H9 (cell line): ENCODE measurements at regions not wholly inside any gene's neighbourhood (a gene's known extent, or its start where the extent isn't known, plus 50 kb on each side); places are given as distances from the start of the nearest gene placed in this dataset.

ENCODE experiments used
- DNase-seq: peaks from one replicate; pipeline ENCODE4 v3.0.0-alpha.2; 2017
- H2AFZ ChIP-seq: one replicate; pipeline ENCODE4 v1.6.1; 2013; ENCODE audit warnings: mild to moderate bottlenecking, low read length, control low read depth, moderate library complexity
- H2AK5ac ChIP-seq: 2 replicates; pipeline ENCODE4 v1.6.1; 2013; ENCODE audit warnings: low read length, control low read depth, mixed read lengths; ENCODE audit not compliant: insufficient read length
- H2BK120ac ChIP-seq: one replicate; pipeline ENCODE4 v1.6.1; 2013; ENCODE audit warnings: low read depth, mild to moderate bottlenecking, low read length, control low read depth, inconsistent platforms; ENCODE audit not compliant: poor library complexity, severe bottlenecking
- H2BK12ac ChIP-seq: 2 replicates; pipeline ENCODE4 v1.6.1; 2013; ENCODE audit warnings: low read length, control low read depth, mixed read lengths, low read depth; ENCODE audit not compliant: insufficient read length
- H2BK15ac ChIP-seq: 2 replicates; pipeline ENCODE4 v1.6.1; 2013; ENCODE audit warnings: low read depth, low read length, control low read depth
- H2BK20ac ChIP-seq: one replicate; pipeline ENCODE4 v1.6.1; 2013; ENCODE audit warnings: low read depth, mild to moderate bottlenecking, low read length, control low read depth, inconsistent platforms; ENCODE audit not compliant: poor library complexity, severe bottlenecking
- H2BK5ac ChIP-seq: 2 replicates; pipeline ENCODE4 v1.6.1; 2013; ENCODE audit warnings: low read length, control low read depth, mixed read lengths; ENCODE audit not compliant: insufficient read length
- H3K14ac ChIP-seq: 2 replicates; pipeline ENCODE4 v1.6.1; 2013; ENCODE audit warnings: low read length, control low read depth; ENCODE audit not compliant: insufficient read depth
- H3K18ac ChIP-seq: 2 replicates; pipeline ENCODE4 v1.6.1; 2013; ENCODE audit warnings: low read depth, mild to moderate bottlenecking, mixed read lengths, low read length, control low read depth; ENCODE audit not compliant: insufficient read length
- H3K23ac ChIP-seq: 2 replicates; pipeline ENCODE4 v1.6.1; 2013; ENCODE audit warnings: low read length, control low read depth, mixed read lengths, low read depth; ENCODE audit not compliant: insufficient read length
- H3K23me2 ChIP-seq: 2 replicates; pipeline ENCODE4 v1.6.1; 2013; ENCODE audit warnings: low read depth, mild to moderate bottlenecking, mixed read lengths, low read length, control low read depth; ENCODE audit not compliant: insufficient read length, poor library complexity, severe bottlenecking
- H3K27ac ChIP-seq: 2 replicates; pipeline ENCODE4 v1.5.1; 2013; ENCODE audit warnings: low read length, control low read depth, mixed read lengths, low read depth; ENCODE audit not compliant: insufficient read length
- H3K27me3 ChIP-seq: 2 replicates; pipeline ENCODE4 v1.6.1; 2013; ENCODE audit warnings: low read length, control low read depth, inconsistent platforms; ENCODE audit not compliant: insufficient read depth
- H3K4ac ChIP-seq: 2 replicates; pipeline ENCODE4 v1.6.1; 2013; ENCODE audit warnings: low read depth, mild to moderate bottlenecking, control low read depth, inconsistent platforms, low read length, moderate library complexity
- H3K4me1 ChIP-seq: 2 replicates; pipeline ENCODE4 v1.6.1; 2013; ENCODE audit warnings: low read length, control low read depth, inconsistent platforms; ENCODE audit not compliant: insufficient read depth
- H3K4me2 ChIP-seq: 2 replicates; pipeline ENCODE4 v1.6.1; 2013; ENCODE audit warnings: low read length, control low read depth, mixed read lengths; ENCODE audit not compliant: insufficient read length, insufficient read depth
- H3K56ac ChIP-seq: 2 replicates; pipeline ENCODE4 v1.6.1; 2013; ENCODE audit warnings: low read depth, mild to moderate bottlenecking, mixed read lengths, low read length, control low read depth; ENCODE audit not compliant: insufficient read length
- H3K79me1 ChIP-seq: 2 replicates; pipeline ENCODE4 v1.6.1; 2013; ENCODE audit warnings: low read depth, mild to moderate bottlenecking, moderate library complexity, low read length, control low read depth, inconsistent platforms; ENCODE audit not compliant: insufficient read depth, poor library complexity, severe bottlenecking
- H3K79me2 ChIP-seq: 2 replicates; pipeline ENCODE4 v1.6.1; 2013; ENCODE audit warnings: low read length, control low read depth, inconsistent platforms; ENCODE audit not compliant: insufficient read depth
- H3K9ac ChIP-seq: 2 replicates; pipeline ENCODE4 v1.6.1; 2013; ENCODE audit warnings: low read length, control low read depth, mixed read lengths; ENCODE audit not compliant: insufficient read length; ENCODE audit errors: extremely low read depth
- H3K9me3 ChIP-seq: one replicate; pipeline ENCODE4 v1.6.1; 2013; ENCODE audit warnings: low read depth, low read length, inconsistent platforms; ENCODE audit not compliant: control insufficient read depth
- H3T11ph ChIP-seq: one replicate; pipeline ENCODE4 v1.6.1; 2013; ENCODE audit warnings: mild to moderate bottlenecking, low read length, control low read depth, inconsistent platforms
- H4K20me1 ChIP-seq: one replicate; pipeline ENCODE4 v1.6.1; 2013; ENCODE audit not compliant: control insufficient read depth, insufficient read length, insufficient read depth
- H4K5ac ChIP-seq: 2 replicates; pipeline ENCODE4 v1.6.1; 2013; ENCODE audit warnings: low read depth, mild to moderate bottlenecking, mixed read lengths, low read length, control low read depth; ENCODE audit not compliant: insufficient read length
- H4K8ac ChIP-seq: replicated peaks from 2 replicates; pipeline ENCODE4 v1.6.1; 2013; ENCODE audit warnings: low read length, control low read depth, mixed read lengths, low read depth; ENCODE audit not compliant: insufficient read length
- H4K91ac ChIP-seq: 2 replicates; pipeline ENCODE4 v1.6.1; 2013; ENCODE audit warnings: low read depth, mild to moderate bottlenecking, moderate library complexity, mixed read lengths, low read length, control low read depth; ENCODE audit not compliant: insufficient read length
- H3K27ac Mint-ChIP-seq, 3 experiments: 2 replicates in 2 of 3; 3 replicates in 1 of 3; pipeline ENCODE4 v1.8.0; 2020 to 2021; ENCODE audit warnings: mixed read lengths in 3 of 3, mild to moderate bottlenecking in 1 of 3, moderate library complexity in 1 of 3
- H3K27me3 Mint-ChIP-seq: 2 replicates; pipeline ENCODE4 v1.8.0; 2021; ENCODE audit warnings: low read depth, mild to moderate bottlenecking, moderate library complexity, mixed read lengths
- H3K36me3 Mint-ChIP-seq, 3 experiments: 2 replicates in 2 of 3; 3 replicates in 1 of 3; pipeline ENCODE4 v1.8.0; 2020 to 2021; ENCODE audit warnings: low read depth in 3 of 3, mixed read lengths in 3 of 3; ENCODE audit not compliant: insufficient read depth in 1 of 3
- H3K4me1 Mint-ChIP-seq, 2 experiments: 2 replicates each; pipeline ENCODE4 v1.8.0; 2020; ENCODE audit warnings: mixed read lengths in 2 of 2
- H3K4me3 Mint-ChIP-seq, 2 experiments: 2 replicates in 1 of 2; 3 replicates in 1 of 2; pipeline ENCODE4 v1.8.0; 2020 to 2021; ENCODE audit warnings: mild to moderate bottlenecking in 2 of 2, mixed read lengths in 2 of 2, moderate library complexity in 1 of 2
- H3K9me3 Mint-ChIP-seq, 2 experiments: 2 replicates in 1 of 2; 3 replicates in 1 of 2; pipeline ENCODE4 v1.8.0; 2020; ENCODE audit warnings: mild to moderate bottlenecking in 2 of 2, mixed read lengths in 2 of 2, moderate library complexity in 1 of 2
- WGBS: extraction: QIAGEN DNeasy Blood & Tissue Kit; methylation state at CpG from one replicate; pipeline ENCODE4 v1.1.7; 2013; ENCODE audit warnings: missing lambda C conversion rate, low lambda C conversion rate, mixed read lengths; ENCODE audit not compliant: insufficient read length; ENCODE audit errors: extremely low coverage; 5-methylcytosine and 5-hydroxymethylcytosine counted together
- TF ChIP-seq, protein P1 (sequence below): fragments of 200-600 bp; sonication (generic); conservative IDR thresholded peaks from 3 replicates; pipeline ENCODE4 v1.8.0; 2021; ENCODE audit warnings: antibody characterized with exemption, mild to moderate bottlenecking

GRCh38 chr4:53680598-53680997 lies 89.3 kb upstream of the LNX1 start:
- Histone ChIP-seq H3K4me2 (no peak overlapping the region), H3T11ph (no peak overlapping the region), H3K79me2 (no peaks in the 10 kb centered on the region), H3K27me3 (no peaks in the 10 kb centered on the region), H2BK5ac (no peak overlapping the region), H3K23me2 (no peaks in the 10 kb centered on the region), H3K23ac (no peak overlapping the region), H3K4ac (no peak overlapping the region), H4K5ac (no peak overlapping the region), H2BK120ac (no peak overlapping the region), H3K9me3 (no peaks in the 10 kb centered on the region), H2AK5ac (no peak overlapping the region), H2BK15ac (no peak overlapping the region), H3K9ac (no peak overlapping the region), H3K79me1 (no peaks in the 10 kb centered on the region), H3K27ac (no peak overlapping the region), H3K56ac (no peak overlapping the region), H3K14ac (no peak overlapping the region), H4K91ac (no peak overlapping the region), H2BK12ac (no peak overlapping the region), H4K20me1 (no peaks in the 10 kb centered on the region), H2AFZ (no peak overlapping the region), H3K4me1 (no peaks in the 10 kb centered on the region), H4K8ac (no peak overlapping the region), H3K18ac (no peak overlapping the region), H2BK20ac (no peak overlapping the region)
- TF ChIP-seq, protein P1, sequence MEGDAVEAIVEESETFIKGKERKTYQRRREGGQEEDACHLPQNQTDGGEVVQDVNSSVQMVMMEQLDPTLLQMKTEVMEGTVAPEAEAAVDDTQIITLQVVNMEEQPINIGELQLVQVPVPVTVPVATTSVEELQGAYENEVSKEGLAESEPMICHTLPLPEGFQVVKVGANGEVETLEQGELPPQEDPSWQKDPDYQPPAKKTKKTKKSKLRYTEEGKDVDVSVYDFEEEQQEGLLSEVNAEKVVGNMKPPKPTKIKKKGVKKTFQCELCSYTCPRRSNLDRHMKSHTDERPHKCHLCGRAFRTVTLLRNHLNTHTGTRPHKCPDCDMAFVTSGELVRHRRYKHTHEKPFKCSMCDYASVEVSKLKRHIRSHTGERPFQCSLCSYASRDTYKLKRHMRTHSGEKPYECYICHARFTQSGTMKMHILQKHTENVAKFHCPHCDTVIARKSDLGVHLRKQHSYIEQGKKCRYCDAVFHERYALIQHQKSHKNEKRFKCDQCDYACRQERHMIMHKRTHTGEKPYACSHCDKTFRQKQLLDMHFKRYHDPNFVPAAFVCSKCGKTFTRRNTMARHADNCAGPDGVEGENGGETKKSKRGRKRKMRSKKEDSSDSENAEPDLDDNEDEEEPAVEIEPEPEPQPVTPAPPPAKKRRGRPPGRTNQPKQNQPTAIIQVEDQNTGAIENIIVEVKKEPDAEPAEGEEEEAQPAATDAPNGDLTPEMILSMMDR = no peak
- H3K9me3 Mint-ChIP-seq = no peaks in the 10 kb centered on the region
- H3K27ac Mint-ChIP-seq = no peak overlapping the region
- no peaks in the 10 kb centered on the region; a peak in 1 of 7 replicates for H3K36me3 Mint-ChIP-seq
- H3K4me1 Mint-ChIP-seq = no peaks in the 10 kb centered on the region
- no CpG with 5 or more reads among the region's 1 CpG for WGBS
- no peak for DNase-seq
- H3K4me3 Mint-ChIP-seq = no peak overlapping the region
- H3K27me3 Mint-ChIP-seq = peaks cover 13% of the 10 kb centered on the region
